Right atrium auricular region (tissue), 2 donors: ENCODE measurements at regions not wholly inside any gene's neighbourhood (a gene's known extent, or its start where the extent isn't known, plus 50 kb on each side); places are given as distances from the start of the nearest gene placed in this dataset.

Source experiments
- DNase-seq: peaks from one replicate; pipeline ENCODE4 v3.0.0-alpha.2; 2019; ENCODE audit warnings: low spot score
- H3K27ac ChIP-seq, 2 donors: fragments of 200-600 bp; sonication (generic); 1 replicate in 1 of 2; 2 replicates in 1 of 2; pipeline ENCODE4 v1.5.1; 2016 to 2019
- H3K27me3 ChIP-seq, 2 donors: fragments of 200-600 bp; sonication (generic); one replicate each; pipeline versions ENCODE4 v1.5.1 to v1.6.0; 2017 to 2019
- H3K36me3 ChIP-seq: fragments of 200-600 bp; sonication (generic); one replicate; pipeline ENCODE4 v1.5.1; 2016
- H3K4me1 ChIP-seq, 2 donors: fragments of 200-600 bp; sonication (generic); one replicate each; pipeline versions ENCODE4 v1.5.1 to v1.6.0; 2017 to 2019
- H3K4me3 ChIP-seq, 2 donors: fragments of 200-600 bp; sonication (generic); 1 replicate in 1 of 2; 2 replicates in 1 of 2; pipeline ENCODE4 v1.5.1; 2017 to 2019; ENCODE audit warnings: mild to moderate bottlenecking in 1 of 2, moderate library complexity in 1 of 2
- H3K9me3 ChIP-seq, 2 donors: fragments of 200-600 bp; sonication (generic); one replicate each; pipeline ENCODE4 v1.5.1; 2019
- TF ChIP-seq, protein P1 (sequence below), 2 donors: fragments of 200-600 bp; sonication (generic); IDR thresholded peaks; one replicate each; pipeline ENCODE4 v1.5.1; 2019; ENCODE audit warnings: antibody characterized with exemption in 2 of 2

DNA sequence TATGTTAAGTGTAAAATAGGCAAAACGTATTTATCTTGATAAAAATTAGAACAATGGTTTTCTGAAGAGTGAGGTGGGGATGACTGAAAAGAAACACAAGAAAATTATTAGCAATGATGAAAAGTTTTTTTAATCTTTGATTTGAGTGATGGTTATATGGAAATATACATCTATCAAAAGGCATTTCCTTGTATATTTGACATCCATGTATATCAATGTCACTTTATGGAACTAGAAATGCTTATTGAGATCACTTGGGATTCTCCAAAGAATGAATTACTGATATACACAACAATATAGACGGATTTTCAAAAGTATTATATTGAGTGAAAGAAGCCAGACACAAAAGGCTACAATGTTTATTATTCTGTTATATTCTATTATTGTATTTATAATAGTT, 1042.0 kb upstream of the POT1 start:
- H3K27me3 ChIP-seq = no peaks in the 10 kb centered on the region
- H3K9me3 ChIP-seq = no peaks in the 10 kb centered on the region
- H3K4me1 ChIP-seq = no peaks in the 10 kb centered on the region
- TF ChIP-seq, protein P1, sequence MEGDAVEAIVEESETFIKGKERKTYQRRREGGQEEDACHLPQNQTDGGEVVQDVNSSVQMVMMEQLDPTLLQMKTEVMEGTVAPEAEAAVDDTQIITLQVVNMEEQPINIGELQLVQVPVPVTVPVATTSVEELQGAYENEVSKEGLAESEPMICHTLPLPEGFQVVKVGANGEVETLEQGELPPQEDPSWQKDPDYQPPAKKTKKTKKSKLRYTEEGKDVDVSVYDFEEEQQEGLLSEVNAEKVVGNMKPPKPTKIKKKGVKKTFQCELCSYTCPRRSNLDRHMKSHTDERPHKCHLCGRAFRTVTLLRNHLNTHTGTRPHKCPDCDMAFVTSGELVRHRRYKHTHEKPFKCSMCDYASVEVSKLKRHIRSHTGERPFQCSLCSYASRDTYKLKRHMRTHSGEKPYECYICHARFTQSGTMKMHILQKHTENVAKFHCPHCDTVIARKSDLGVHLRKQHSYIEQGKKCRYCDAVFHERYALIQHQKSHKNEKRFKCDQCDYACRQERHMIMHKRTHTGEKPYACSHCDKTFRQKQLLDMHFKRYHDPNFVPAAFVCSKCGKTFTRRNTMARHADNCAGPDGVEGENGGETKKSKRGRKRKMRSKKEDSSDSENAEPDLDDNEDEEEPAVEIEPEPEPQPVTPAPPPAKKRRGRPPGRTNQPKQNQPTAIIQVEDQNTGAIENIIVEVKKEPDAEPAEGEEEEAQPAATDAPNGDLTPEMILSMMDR (IDR thresholded peaks at IDR 0.05) = no peak
- H3K36me3 ChIP-seq = no peaks in the 10 kb centered on the region
- H3K27ac ChIP-seq = no peak overlapping the region
- no peak for DNase-seq
- H3K4me3 ChIP-seq = no peak overlapping the region

DNA sequence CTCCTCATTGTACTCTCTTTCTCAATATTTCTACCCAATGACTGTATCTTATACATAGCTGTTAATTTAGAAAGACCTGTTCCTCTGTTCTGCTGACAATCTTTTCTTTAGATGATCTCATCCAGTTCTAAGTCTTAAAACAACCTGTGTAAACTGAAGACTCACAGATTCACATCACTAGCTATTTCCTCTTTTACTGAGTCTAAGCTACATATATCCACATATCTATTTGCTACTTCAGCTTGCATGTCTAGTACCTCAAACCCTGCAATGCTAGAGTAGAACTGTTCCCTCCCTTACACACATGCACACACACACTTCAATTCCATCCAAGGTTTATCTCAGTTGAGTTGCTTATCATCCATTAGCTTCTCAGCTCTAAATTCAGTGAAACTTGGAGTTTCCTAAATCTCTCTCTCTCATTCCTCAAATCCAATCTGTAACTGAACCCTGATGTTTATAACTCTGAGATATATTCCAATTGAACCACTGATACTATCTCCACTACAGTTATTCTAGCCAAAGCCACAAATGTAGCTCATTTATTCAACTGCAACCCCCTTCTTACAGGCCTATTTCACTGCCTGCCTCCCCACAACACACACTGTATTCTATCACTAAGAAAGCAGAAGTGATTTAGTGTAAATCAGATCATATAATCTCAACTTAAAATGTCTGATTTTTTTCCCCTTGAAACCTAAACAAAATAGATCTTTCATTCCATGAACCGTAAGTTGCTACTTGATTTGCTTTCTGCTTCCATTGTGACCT, 1036.8 kb upstream of the POT1 start:
- no peaks in the 10 kb centered on the region for H3K4me1 ChIP-seq
- H3K9me3 ChIP-seq = no peaks in the 10 kb centered on the region
- no peaks in the 10 kb centered on the region for H3K36me3 ChIP-seq
- no peak overlapping the region for H3K4me3 ChIP-seq
- H3K27me3 ChIP-seq = no peaks in the 10 kb centered on the region
- H3K27ac ChIP-seq = no peak overlapping the region
- no peak for DNase-seq
- TF ChIP-seq, protein P1 (IDR thresholded peaks at IDR 0.05) = no peak

DNA sequence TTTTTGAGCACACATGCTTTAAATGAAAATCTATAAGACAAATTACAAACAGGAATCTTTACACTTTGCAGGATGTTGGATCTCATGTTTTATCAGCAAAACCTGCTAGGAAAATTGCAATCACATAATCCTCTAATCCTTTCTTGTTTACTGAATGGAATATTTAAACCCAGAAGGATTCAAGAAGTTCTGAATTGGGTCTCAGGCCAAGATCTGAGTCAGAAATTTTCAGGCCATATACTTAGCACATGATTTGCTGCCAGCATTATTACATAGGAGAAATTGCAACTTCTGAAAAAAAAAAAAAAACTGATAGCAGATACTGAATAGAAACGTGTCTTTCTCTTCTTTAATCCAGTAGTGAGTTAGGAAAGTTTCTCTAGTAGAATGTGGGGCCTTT, 1005.3 kb upstream of the POT1 start:
- no peak overlapping the region for H3K27ac ChIP-seq
- TF ChIP-seq, protein P1 (IDR thresholded peaks at IDR 0.05) = no peak
- H3K9me3 ChIP-seq = no peaks in the 10 kb centered on the region
- no peaks in the 10 kb centered on the region for H3K36me3 ChIP-seq
- no peaks in the 10 kb centered on the region for H3K4me1 ChIP-seq
- H3K27me3 ChIP-seq = no peaks in the 10 kb centered on the region
- no peak overlapping the region for H3K4me3 ChIP-seq
- no peak for DNase-seq

DNA sequence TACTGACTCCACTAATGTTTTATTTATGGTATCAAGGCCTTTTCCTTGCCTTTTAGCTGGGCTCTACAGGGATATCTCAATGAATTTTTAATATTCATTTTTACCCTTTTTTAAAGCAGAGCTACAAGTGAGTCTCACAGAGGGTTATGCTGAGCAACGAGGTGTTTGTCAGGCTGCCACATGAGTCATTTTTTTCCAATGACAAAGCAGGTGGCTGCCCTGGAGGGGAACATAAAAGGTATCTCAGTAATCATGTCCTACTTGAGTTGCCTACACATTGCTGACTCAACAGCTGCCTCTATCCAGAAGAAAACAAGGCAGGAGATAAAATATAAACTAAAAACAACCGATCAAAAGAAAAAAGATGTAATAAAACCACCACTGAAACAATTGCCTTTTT, 1004.9 kb upstream of the POT1 start:
- TF ChIP-seq, protein P1 (IDR thresholded peaks at IDR 0.05) = no peak
- Histone ChIP-seq H3K9me3 (no peaks in the 10 kb centered on the region), H3K27ac (no peak overlapping the region), H3K4me3 (no peak overlapping the region), H3K4me1 (no peaks in the 10 kb centered on the region), H3K36me3 (no peaks in the 10 kb centered on the region), H3K27me3 (no peaks in the 10 kb centered on the region)
- DNase-seq = no peak

DNA sequence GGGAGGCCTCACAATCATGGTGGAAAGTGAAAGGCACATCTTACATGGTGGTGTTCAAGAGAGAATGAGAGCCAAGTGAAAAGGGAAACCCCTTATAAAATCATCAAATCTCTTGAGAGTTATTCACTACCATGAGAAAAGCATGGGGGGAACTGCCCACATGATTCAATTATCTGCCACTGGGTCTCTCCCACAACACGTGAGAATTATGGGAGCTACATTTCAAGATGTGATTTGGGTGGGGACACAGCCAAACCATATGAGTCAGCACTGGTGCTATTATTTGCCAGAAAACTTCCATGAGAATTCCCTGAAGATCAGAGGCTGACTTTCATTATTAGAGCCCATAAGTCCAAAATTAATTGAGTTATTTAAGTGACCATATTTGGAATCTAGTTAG, 1001.2 kb upstream of the POT1 start:
- H3K9me3 ChIP-seq = no peaks in the 10 kb centered on the region
- no peaks in the 10 kb centered on the region for H3K4me1 ChIP-seq
- no peaks in the 10 kb centered on the region for H3K36me3 ChIP-seq
- no peak overlapping the region for H3K27ac ChIP-seq
- H3K4me3 ChIP-seq = no peak overlapping the region
- DNase-seq = no peak
- no peaks in the 10 kb centered on the region for H3K27me3 ChIP-seq
- TF ChIP-seq, protein P1 (IDR thresholded peaks at IDR 0.05) = no peak

DNA sequence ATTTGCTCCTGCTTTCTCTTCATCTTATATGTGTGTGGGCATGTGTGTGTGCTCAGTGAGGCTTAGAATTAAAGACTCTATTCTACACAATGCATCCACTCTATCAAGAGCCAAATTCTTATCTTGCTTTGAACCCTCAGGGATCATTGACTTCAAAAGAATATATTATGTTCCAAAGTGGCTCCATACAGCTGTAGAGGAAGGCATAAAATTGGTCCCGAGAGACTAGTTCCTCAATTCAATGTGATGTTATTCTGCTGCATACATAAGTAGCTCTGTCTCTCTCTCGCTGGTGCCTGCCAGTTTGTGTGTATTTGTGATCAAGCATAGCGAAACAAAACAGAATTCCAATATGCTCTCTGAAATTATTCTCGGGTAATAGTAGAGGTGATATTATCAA, 997.9 kb upstream of the POT1 start:
- no peak for DNase-seq
- H3K36me3 ChIP-seq = no peaks in the 10 kb centered on the region

More for the DNA sequence above, 997.9 kb upstream of the POT1 start:
- Histone ChIP-seq H3K27ac (no peak overlapping the region), H3K4me3 (no peak overlapping the region), H3K9me3 (no peaks in the 10 kb centered on the region), H3K4me1 (no peaks in the 10 kb centered on the region), H3K27me3 (no peaks in the 10 kb centered on the region)
- TF ChIP-seq, protein P1 (IDR thresholded peaks at IDR 0.05) = no peak
